Fibroblast of skin of right biceps (primary cell): ENCODE measurements at regions not wholly inside any gene's neighbourhood (a gene's known extent, or its start where the extent isn't known, plus 50 kb on each side); places are given as distances from the start of the nearest gene placed in this dataset.

Source experiments
- DNase-seq: peaks from one replicate; pipeline ENCODE4 v3.0.0-alpha.2; 2013

DNA sequence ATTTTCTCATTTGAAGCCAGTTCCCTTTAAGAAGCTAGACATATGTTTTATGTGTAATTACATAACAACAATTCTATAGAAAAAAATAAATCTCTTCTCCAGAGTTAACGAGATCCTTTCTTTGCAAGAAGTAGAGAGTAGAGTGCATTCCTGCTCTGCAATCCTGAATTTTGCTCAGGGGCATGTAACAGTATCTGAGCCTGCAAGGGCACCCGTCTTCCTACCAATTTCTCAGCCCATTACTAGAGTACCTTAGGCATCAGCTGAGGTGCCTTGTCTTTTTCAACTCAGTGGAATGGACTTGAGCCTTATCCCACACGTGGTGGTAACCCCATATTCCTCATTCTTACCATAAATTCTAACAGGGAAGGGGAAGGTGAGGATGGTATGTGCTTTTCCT is 205.9 kb downstream of the IKZF2 start:
- DNase-seq: no peak

DNA sequence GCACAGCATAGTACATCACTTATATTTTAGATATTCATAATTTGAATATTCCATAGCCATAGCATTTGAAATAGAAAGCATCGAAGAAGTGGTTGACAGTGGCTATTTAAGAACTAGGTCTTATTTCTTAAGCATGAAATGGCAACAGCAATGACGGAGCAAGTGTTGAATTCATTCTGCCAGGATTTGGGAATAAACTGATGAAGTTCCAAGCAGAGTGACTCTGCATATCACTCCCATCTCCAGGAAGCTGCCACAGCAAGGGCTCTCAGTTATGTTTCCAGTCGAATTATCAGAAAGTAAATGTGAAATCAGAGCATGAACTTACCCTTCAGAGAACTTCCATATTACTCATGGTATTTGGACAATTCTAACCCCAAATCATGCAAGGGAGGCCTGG is 208.1 kb downstream of the IKZF2 start:
- no peak for DNase-seq

DNA sequence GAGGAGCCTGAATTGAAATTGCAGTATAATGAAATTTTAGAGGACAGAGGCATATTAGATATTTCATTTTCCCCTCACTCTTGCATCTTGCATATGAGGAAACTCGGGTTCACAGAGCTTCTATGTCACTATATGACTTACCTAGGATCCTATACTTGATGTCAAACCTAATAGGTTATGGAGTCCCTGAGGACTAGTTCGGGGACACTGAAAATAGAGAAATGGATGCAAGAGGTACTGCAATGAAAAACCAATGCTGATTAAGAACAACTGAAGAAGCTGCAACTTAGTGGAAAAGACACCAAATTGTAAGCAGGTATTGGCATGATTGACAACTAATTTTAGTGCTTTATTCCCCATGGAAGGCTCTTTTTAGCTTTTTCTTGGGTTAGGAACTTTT is 210.1 kb downstream of the IKZF2 start:
- no peak for DNase-seq

DNA sequence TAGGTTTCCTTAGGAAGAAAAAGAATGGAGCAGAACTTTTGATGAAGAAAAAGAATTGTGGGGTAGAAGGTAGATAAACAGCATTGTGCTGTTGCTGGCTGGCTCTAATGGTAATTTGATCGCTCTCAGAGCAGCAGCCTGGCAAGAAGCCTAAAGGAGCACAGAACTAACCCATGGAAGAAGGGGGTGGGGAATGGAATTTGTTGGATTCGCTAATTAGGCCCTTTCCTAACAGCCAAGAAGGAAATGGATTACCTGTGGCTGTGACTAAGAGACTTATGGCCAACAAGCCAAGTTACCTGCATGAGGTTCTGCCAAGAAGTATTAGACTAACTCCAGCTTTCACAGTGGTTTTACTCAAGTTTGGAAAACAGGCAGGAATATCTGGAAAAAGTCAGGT is 210.6 kb downstream of the IKZF2 start:
- DNase-seq: peak; percentile 12

DNA sequence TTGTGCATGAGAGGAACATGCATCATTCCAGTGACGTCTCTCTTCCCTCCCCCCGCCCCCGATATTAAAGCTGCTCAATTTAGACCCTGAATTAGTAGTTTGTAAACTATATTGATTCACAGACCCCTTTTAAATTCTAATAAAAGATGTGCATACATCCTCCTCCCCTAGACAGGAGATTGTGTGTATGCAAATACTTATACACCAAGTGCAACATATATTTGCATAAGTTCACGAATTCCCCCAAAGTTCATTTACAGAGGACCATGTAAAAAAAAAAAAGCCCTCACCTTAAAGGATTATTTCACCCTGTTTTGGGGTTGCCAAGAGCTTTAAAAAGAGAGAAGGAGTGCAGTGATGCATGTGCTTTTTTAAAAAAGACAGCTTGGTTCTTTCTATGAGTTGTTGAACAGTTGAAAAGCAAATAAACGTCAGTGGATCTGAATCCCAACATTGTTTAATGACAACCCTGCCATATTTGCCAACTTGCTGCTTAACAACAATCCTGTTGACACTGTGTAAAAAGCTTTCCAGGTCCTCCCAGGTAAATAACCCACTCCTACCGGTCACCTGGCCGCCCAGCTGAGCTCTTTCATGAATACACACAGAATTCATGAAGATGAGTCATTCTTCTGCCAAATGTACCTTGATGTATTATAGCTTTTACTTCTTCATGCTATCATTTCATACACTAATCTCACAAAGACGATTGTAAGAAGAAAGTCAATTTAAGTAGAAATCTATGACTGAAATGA is 211.5 kb downstream of the IKZF2 start:
- DNase-seq: no peak

DNA sequence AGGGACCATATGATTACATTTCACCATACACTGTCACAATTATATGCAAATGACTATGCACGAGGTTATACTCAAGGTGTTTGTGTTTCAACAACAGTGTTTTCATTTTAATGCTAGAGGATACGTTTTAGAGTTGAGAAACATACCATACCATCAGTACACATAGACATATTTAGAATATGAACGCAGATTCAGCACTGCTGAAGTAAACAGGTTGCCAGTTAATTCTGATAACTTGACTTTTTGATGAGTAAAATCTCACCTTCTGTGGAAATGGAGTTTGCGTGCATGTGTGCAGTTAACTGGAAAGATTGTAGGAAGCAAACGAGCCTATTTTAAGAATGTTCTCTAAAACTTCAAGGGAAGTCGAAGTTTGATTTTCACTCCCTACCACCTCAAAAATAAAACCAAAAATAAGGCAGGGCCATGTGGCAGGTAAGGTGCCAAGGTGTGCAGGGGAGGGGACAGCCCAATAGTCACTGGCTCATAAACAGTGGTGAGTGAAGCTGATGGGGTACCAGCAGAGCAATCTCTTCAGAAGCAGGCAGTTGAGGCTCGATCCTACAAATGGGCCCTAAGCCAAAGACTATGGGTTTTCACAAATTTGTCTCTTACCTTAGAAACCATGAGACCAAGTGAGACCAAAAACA is 213.1 kb downstream of the IKZF2 start:
- DNase-seq: no peak

DNA sequence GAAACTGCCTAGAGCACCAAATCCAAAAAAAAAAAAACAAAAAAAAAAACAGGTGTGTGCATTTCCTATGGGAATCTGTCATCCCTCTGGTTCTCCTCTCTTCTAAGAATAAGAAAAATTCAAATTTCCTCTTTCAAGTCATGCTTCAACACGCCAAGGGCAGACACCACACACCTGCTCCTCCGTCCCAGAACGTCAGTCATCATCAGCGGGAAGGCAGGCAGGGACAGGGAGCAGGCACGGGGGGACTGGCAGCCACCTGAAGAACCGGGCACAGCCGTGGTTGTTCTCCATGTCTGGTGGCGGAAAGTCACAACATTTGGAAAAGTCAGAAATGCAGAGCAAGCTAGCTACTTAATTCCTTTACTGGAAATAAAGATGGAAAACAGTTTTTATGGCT is 214.8 kb downstream of the IKZF2 start:
- DNase-seq: no peak

DNA sequence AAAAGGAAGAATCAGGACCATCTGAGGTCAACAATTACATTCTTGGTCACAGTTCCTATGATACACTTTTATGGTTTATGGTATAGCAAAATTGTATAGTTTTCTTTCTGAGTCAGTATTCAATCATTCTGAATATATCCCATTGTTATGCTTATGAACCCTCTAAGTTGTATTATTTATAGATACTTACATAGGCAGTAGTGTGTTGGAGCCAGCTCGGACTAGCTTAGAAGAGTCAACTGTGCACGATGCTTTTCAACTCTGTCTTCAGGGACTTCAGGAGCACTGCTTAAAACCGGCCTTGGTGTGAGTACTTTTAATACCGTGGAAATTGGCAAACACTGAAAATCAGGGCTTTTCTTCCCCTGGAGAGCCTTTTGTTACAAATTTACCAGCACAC is 215.7 kb downstream of the IKZF2 start:
- DNase-seq: no peak

DNA sequence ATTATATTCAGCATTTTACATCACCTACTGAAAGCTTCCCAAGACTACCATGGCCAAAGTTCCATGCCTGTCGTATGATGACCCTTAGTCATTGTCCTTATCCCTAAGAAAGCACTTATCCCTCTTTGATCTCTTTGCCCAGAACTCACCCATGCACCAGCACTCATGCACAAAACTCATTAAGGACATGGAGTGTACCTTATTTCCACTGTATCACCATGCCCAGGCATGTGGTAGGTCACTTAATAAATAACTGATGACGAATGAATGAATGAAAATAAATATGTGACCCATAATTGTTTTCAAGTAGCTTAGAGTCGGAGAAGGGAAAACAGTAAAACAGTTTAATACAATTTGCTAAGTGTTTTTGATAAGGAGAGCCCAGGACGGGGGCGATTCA is 220.1 kb downstream of the IKZF2 start:
- no peak for DNase-seq

DNA sequence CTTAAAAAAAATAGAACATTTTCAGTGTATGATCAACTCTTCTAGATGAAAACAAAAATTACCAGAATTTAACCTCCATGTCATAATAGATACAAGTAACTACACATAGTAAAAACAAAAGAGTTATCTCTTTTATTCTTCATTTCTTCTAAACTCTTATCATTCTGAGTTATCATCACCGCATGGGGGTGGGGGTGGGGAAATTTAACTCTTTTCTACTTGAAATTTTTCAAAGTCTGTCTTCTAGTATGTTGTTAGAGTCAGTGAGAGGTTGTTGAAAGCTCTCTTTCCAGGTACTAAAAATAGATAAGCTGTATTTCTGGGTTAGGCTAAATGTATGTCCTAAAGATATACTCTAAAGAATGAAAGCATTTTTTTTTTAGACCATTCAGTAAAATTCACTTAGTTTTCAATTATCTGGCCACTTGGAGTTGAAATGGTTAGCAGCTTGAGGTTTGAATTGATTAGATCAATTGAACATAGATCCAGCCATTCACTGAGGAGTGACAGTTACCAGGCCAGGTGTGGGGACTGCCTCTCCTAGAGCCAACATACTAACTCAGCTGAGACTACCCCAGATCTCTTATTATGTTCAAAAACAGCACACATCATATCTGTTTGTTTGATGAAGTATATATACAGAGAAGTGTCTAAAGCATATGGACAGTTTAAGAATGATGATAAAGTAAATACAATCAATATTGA is 220.7 kb downstream of the IKZF2 start:
- DNase-seq: no peak

DNA sequence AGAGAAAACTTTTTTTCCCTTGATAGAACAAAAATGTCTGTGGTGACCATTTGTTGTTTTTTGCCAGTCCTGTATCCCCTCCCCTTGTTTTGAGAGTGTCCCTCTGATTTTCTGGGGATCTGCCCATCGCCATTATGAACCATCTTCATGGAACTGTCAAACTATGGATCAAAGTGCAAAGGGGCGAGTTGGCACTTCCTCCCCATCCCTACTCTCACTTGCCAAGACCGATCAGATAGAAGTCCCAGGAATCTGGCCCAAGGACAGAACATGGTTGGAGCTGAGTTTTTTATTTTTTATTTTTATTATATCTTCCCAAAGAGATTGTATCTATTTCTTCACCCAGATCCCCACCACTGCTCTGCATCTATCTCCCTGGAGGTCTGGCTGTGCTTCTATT is 221.4 kb downstream of the IKZF2 start:
- no peak for DNase-seq

DNA sequence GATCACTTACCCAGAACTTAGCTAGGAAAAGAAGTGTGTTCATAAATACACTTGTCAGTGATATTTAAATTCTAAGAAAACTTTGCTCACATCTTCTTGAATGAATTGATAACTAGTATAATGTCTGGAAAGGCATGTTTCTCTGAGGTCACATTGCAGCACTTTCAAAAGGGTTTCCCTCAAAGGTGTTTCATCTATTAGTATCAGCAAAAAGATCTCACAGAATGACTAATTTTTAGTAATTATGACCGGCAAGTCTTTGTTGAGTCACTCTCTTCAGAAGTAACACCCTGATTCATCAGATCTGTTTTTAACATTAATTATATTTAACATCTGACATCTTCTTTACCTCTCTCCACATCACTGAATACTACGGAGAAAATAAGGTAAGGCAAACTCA is 222.3 kb downstream of the IKZF2 start:
- DNase-seq: no peak

DNA sequence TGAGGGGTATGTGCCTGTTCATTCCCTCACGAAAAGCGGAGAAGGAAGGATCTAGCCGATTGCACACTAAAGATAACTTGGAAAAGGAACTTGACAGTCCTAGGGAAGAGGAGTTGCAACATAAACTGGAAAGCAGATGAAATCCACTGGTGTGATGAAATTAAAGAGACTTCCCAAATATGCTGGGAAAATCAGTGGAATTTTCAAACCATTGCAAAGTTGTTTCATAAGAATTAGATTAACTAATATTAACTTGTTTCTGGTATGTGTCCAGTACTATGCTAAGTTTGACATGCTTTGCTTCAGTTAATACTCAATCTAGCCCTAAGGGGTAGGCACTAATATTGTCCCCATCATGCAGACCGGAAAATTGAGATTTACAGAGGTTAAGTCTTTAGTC is 222.7 kb downstream of the IKZF2 start:
- DNase-seq: peak; percentile 10

DNA sequence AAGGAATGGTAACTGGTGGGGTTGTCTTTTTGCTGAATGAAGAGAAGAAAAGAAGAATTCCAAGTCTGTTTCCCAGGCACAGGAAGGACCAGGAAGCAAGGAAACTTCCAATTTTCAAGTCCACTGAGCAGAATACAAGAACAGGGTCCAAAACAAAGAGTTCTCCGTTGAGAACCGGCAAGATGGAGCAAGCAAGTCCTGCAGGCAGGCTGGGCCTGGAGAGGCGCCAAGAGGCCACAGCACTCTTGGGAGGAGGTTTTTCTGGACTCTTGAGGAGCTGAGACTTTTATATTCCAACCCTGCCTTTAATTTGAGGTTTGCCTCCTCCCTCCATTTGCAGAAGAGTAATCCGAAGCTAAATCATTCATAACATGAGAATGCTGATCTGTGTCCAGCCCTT is 224.5 kb downstream of the IKZF2 start:
- DNase-seq: no peak

DNA sequence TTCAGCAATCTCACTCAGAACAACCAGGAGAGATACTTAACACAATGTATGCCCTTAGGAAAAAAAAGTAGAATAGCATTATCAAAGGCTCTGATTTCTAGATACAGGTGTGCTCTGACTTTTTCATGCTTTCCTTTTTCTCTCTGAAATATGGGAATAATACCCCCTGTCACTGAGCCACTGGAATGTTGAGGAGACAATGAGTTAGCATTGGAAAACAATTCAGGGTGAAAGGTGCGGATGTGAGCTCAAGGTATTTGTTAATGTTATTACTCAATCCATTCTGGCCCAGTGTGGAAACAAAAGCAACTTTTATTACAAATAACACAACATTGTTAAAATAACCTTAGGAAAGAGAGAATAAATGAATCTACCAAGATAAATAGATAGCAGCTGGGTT is 228.0 kb downstream of the IKZF2 start:
- no peak for DNase-seq

DNA sequence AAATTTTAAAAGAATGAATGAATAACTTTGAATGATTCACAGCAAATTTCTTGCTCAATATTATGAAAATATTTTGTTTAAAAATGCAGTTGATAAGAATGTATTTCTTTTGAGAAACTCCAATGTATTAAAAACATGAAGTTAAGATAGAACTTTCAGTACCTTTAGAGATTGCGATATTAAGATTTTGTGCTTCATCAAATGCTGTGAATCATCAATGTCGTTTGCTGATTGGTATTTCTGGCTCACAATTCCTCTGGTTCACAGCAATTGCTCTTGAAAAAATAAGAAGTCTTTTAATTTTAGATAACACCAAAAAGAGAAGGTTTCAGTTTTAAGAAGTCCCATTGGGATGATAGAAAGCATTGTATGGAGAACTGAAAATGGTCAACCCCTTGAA is 228.7 kb downstream of the IKZF2 start:
- DNase-seq: no peak

DNA sequence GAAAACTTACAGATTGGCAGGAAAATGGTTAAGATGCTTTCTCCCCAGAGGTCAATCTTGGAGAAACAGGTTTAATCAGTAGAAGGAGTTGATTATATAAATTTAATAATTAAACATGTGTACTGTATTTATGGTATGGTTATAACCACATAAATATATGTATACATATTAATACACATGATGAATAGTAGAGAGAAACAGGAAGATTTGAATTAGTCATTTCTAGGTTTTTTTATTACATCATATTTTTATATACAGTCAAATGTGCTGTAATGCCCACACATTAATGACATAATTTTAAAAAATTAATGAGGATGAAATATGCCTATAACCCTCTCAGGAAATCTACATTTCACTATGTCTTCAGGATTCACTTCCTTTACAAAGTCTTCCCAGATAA is 229.7 kb downstream of the IKZF2 start:
- no peak for DNase-seq

DNA sequence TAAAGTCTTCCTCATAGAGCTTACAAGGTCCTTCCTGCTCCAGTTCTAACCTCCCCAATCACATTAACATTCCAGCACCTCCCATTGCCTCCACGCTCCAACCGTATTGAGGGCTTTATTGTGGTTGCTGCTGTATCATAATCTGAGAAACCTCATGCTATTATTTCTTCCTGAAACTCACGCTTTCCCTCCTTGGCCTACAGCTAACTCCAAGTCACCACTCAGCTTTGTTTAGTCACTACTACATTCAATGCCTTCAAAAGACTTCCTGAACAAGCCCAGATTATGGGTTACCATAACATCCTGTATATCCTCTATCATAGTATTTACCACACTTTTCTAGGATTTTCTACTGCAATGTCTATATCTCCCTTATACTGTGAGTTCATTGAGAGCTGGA is 230.4 kb downstream of the IKZF2 start:
- DNase-seq: no peak

DNA sequence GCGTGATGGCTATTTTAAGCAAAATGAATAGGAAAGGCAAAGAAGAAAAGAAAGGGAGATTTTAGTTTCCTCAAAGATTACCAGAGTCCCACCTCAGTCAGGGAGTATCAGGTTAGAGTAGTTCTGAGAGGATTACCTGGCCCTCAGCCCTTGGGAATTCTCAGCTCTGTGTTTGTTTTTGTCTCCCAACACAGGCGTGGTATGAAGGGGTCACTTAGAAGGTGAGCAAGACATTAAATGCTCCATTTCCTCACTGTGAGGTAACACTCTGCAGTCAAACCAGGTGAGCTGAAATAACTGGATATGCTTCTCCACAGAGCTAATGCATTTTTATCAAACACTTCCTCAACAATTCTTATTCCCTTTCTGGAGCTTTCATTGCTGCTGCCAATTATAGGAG is 232.2 kb downstream of the IKZF2 start:
- no peak for DNase-seq

DNA sequence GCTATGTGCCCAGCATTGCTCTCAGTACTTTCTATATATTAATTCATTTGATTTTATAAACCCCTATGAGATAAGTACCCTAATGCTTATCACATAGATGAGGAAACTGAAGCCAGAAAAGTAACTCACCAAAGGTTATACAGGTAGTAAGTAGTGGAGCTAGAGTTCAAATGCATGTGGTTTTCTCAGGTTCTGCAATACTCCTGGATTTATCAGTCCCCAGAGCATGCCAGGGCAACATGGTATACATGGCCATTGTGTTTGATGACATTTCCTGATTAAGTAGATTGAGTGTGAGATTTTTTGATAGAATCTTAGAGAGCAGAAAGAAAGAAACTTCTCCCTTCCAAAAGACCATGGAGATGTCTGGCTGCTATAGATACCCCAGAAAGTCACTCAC is 233.1 kb downstream of the IKZF2 start:
- no peak for DNase-seq

DNA sequence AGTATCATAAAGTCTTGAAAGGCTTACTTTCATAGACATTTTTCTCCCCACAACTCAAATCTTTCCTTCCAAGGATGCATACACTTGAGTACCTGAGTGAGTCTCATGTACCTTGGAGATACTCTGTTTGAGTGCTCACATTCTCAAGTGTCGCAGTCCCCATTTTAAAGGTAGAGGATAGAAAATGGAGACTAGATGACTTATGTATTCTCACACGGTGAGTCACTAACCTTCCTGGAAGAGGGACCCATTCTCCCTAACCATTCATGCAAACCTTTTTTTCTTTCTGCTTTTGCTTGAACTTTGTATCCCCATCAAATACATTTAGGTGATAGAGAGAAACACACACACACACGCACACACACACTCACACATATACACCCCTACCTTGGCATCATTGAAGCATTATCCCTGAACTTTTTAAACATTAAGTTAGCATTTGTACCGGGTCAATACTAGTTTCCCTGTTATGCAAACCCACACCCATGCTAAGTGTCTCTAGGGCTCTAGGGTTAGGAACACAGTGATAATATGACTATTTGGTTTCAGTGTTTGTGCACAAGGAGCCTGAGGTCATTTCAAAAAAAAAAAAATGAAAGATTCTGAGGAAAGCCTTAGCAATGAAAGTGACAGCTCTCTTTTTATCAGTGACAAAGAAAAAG is 236.2 kb downstream of the IKZF2 start:
- DNase-seq: no peak

DNA sequence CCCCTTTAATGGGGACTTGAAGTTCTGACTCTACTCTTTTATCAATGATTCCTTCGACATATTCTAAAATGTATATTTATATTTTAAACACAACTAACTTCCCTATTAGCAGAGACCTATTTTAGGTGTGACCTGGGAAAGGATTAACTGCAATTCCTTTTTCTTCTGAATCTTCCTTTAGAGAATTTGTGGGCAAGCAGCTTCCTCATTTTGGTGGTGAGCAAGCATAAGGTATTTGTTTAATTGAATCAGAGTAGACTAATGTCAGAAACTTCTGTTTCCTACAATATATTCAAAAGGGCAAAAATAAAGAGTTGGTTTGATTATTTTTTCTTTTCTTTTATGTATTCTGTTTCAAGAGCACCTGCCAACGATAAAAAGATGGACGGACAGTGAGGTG is 237.0 kb downstream of the IKZF2 start:
- no peak for DNase-seq

DNA sequence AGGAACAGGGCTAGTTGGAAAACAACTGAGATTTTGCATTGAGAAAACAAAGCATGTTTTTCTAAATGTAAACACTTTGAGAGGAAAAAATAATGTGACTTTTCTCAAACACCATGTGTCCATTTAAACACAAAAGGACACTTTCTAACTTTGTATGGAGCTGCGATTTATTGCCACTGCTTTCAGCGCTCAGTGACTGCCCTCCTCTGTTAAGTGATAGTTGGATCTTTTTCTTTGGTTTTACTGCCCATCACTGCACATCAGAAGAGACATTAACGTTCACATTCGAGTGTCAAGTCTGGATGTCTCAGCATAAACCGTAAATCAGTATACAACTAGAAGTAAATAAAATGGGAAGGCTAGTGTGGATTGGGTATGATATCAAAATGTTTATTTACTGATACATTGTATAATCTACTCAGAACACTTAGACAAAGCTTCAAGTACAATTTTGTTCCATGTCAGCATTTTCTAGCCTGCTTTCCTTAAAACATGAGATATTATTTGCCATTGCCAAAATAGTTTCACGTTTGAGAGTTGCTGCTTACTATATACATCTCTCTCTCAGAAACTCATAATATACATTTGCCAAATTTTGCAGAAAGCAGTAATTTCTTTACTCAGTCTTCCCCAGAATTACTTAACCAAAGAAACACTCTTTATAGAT is 237.6 kb downstream of the IKZF2 start:
- DNase-seq: no peak
